Fibroblast of lung (primary cell): ENCODE measurements at regions not wholly inside any gene's neighbourhood (a gene's known extent, or its start where the extent isn't known, plus 50 kb on each side); places are given as distances from the start of the nearest gene placed in this dataset.

Experiments
- DNase-seq, 2 donors: peaks; one replicate each; pipeline versions ENCODE4 v3.0.0 to v3.0.0-alpha.2; 2010; ENCODE audit warnings: low read depth in 2 of 2
- H2AFZ ChIP-seq: 2 replicates; pipeline ENCODE4 v1.5.1; 2012; ENCODE audit warnings: low read length, control low read depth, inconsistent platforms
- H3K27ac ChIP-seq: 2 replicates; pipeline ENCODE4 v1.5.1; 2011; ENCODE audit warnings: low read length, control low read depth; ENCODE audit not compliant: insufficient read depth
- H3K27me3 ChIP-seq: 2 replicates; pipeline ENCODE4 v1.5.1; 2011; ENCODE audit warnings: mild to moderate bottlenecking, low read length; ENCODE audit not compliant: control insufficient read depth, insufficient read depth
- H3K36me3 ChIP-seq: 2 replicates; pipeline ENCODE4 v1.5.1; 2011; ENCODE audit warnings: low read length; ENCODE audit not compliant: control insufficient read depth, insufficient read depth
- H3K4me1 ChIP-seq: 2 replicates; pipeline ENCODE4 v1.5.1; 2011; ENCODE audit warnings: low read length; ENCODE audit not compliant: control insufficient read depth, insufficient read depth; ENCODE audit errors: extremely low read depth
- H3K4me2 ChIP-seq: 2 replicates; pipeline ENCODE4 v1.5.1; 2011; ENCODE audit warnings: low read length, control low read depth; ENCODE audit not compliant: insufficient read depth; ENCODE audit errors: extremely low read depth
- H3K4me3 ChIP-seq, 4 experiments: fragments of 200-600 bp in 1 of 4; sonication (generic) in 1 of 4; replicated peaks in 1 of 4; 2 replicates each; pipeline ENCODE4 v1.5.1; 2011 to 2016; ENCODE audit warnings: low read length in 4 of 4, low read depth in 3 of 4, mild to moderate bottlenecking in 3 of 4, control low read depth in 2 of 4, inconsistent platforms in 1 of 4, mixed read lengths in 1 of 4; ENCODE audit not compliant: insufficient read depth in 1 of 4; ENCODE audit errors: control extremely low read depth in 1 of 4
- H3K79me2 ChIP-seq: 2 replicates; pipeline ENCODE4 v1.5.1; 2012; ENCODE audit warnings: mild to moderate bottlenecking, low read length, inconsistent platforms; ENCODE audit not compliant: control insufficient read depth, insufficient read depth
- H3K9ac ChIP-seq: 2 replicates; pipeline ENCODE4 v1.5.1; 2011; ENCODE audit warnings: mild to moderate bottlenecking, low read length, control low read depth; ENCODE audit not compliant: insufficient read depth
- H3K9me3 ChIP-seq: 2 replicates; pipeline ENCODE4 v1.5.1; 2012; ENCODE audit warnings: low read depth, low read length; ENCODE audit not compliant: control insufficient read depth, insufficient read depth
- H4K20me1 ChIP-seq: 2 replicates; pipeline ENCODE4 v1.5.1; 2011; ENCODE audit warnings: low read length; ENCODE audit not compliant: control insufficient read depth, insufficient read depth; ENCODE audit errors: extremely low read depth
- CTCF ChIP-seq, 2 donors: IDR thresholded peaks in 1 of 2; conservative IDR thresholded peaks in 1 of 2; 1 replicate in 1 of 2; 2 replicates in 1 of 2; pipeline ENCODE4 v1.5.1; 2011 to 2012; ENCODE audit warnings: low read length in 2 of 2, control low read depth in 1 of 2, inconsistent platforms in 1 of 2, low read depth in 1 of 2, mild to moderate bottlenecking in 1 of 2
- EZH2 ChIP-seq: IDR thresholded peaks from 2 replicates; pipeline ENCODE4 v1.5.1; 2012; ENCODE audit warnings: low read length, control low read depth, mild to moderate bottlenecking; ENCODE audit errors: missing control alignments

GRCh38 chr11:45549257-45549656 is 116.2 kb downstream of the CHST1 start:
- no peak for DNase-seq
- no peak overlapping the region for H3K4me3 ChIP-seq
- no peaks in the 10 kb centered on the region for H3K4me1 ChIP-seq
- no peaks in the 10 kb centered on the region for H4K20me1 ChIP-seq
- TF ChIP-seq CTCF (conservative IDR thresholded peaks at IDR 0.05 in 1 of 2, IDR thresholded peaks at IDR 0.05 in 1 of 2; ENCODE audit: low read depth in 1 of 2, low read length in 2 of 2) (no peak), EZH2 (no peak)
- H3K79me2 ChIP-seq: no peaks in the 10 kb centered on the region
- H3K9me3 ChIP-seq: no peaks in the 10 kb centered on the region
- no peak overlapping the region for H2AFZ ChIP-seq
- no peaks in the 10 kb centered on the region for H3K36me3 ChIP-seq
- no peak overlapping the region for H3K9ac ChIP-seq
- H3K4me2 ChIP-seq: no peak overlapping the region
- no peaks in the 10 kb centered on the region for H3K27me3 ChIP-seq
- H3K27ac ChIP-seq: no peak overlapping the region

GRCh38 chr11:45546366-45546765 is 119.1 kb downstream of the CHST1 start:
- no peak overlapping the region for H2AFZ ChIP-seq
- H3K9me3 ChIP-seq: no peaks in the 10 kb centered on the region
- H3K36me3 ChIP-seq: no peaks in the 10 kb centered on the region
- TF ChIP-seq CTCF (conservative IDR thresholded peaks at IDR 0.05 in 1 of 2, IDR thresholded peaks at IDR 0.05 in 1 of 2; ENCODE audit: low read depth in 1 of 2, low read length in 2 of 2) (no peak), EZH2 (no peak)
- no peak overlapping the region for H3K27ac ChIP-seq
- H3K4me2 ChIP-seq: no peak overlapping the region
- H3K4me1 ChIP-seq: no peaks in the 10 kb centered on the region
- no peak overlapping the region for H3K9ac ChIP-seq
- H4K20me1 ChIP-seq: no peaks in the 10 kb centered on the region
- no peaks in the 10 kb centered on the region for H3K27me3 ChIP-seq
- no peak for DNase-seq
- no peak overlapping the region for H3K4me3 ChIP-seq
- H3K79me2 ChIP-seq: no peaks in the 10 kb centered on the region

GRCh38 chr11:45544826-45545225 is 120.6 kb downstream of the CHST1 start:
- H3K4me2 ChIP-seq: no peak overlapping the region
- DNase-seq: no peak
- no peak overlapping the region for H3K4me3 ChIP-seq
- no peaks in the 10 kb centered on the region for H3K9me3 ChIP-seq
- no peak overlapping the region for H3K27ac ChIP-seq
- no peak overlapping the region for H3K9ac ChIP-seq
- no peaks in the 10 kb centered on the region for H4K20me1 ChIP-seq
- H2AFZ ChIP-seq: no peak overlapping the region
- no peaks in the 10 kb centered on the region for H3K79me2 ChIP-seq
- H3K36me3 ChIP-seq: no peaks in the 10 kb centered on the region
- TF ChIP-seq CTCF (conservative IDR thresholded peaks at IDR 0.05 in 1 of 2, IDR thresholded peaks at IDR 0.05 in 1 of 2; ENCODE audit: low read depth in 1 of 2, low read length in 2 of 2) (no peak), EZH2 (no peak)
- no peaks in the 10 kb centered on the region for H3K27me3 ChIP-seq
- H3K4me1 ChIP-seq: no peaks in the 10 kb centered on the region
